NCI-H748 (cell line): ENCODE measurements at regions not wholly inside any gene's neighbourhood (a gene's known extent, or its start where the extent isn't known, plus 50 kb on each side); places are given as distances from the start of the nearest gene placed in this dataset.
"Not testable (repeated sequence)": the region's sequence is repeated elsewhere in the genome, so short reads cannot be mapped to it uniquely, and the experiment has no call there.

Experiments used
- DNase-seq: peaks from one replicate; lab custom pipeline; 2025; ENCODE audit not compliant: unreplicated experiment; lab: John Stamatoyannopoulos, UW

GRCh38 chrX:13387666-13388494 is 68.0 kb upstream of the ATXN3L start:
- no peak for DNase-seq

GRCh38 chrX:13386636-13387035 is 66.8 kb upstream of the ATXN3L start:
- no peak for DNase-seq

- DNase-seq = no peak
Measured at GRCh38 chrX:13386092-13386491, 66.2 kb upstream of the ATXN3L start.

- no peak for DNase-seq
Measured at GRCh38 chrX:13383907-13384306, 64.1 kb upstream of the ATXN3L start.

- DNase-seq = no peak
Measured at GRCh38 chrX:13381514-13381913, 61.7 kb upstream of the ATXN3L start.

GRCh38 chrX:13380211-13380610 is 60.4 kb upstream of the ATXN3L start:
- no peak for DNase-seq

GRCh38 chrX:13378562-13379518 is 59.0 kb upstream of the ATXN3L start:
- DNase-seq = not testable (repeated sequence)

GRCh38 chrX:13377550-13377934 is 57.7 kb upstream of the ATXN3L start:
- DNase-seq = no peak

- DNase-seq = peak; percentile 73
Measured at GRCh38 chrX:13376857-13377549, 57.1 kb upstream of the ATXN3L start.

GRCh38 chrX:13375596-13375995 is 55.7 kb upstream of the ATXN3L start:
- DNase-seq = not testable (repeated sequence)

- DNase-seq = no peak
Measured at GRCh38 chrX:13374364-13374763, 54.5 kb upstream of the ATXN3L start.

GRCh38 chrX:13373431-13374187 is 53.8 kb upstream of the ATXN3L start:
- DNase-seq = no peak

- no peak for DNase-seq
Measured at GRCh38 chrX:13373027-13373426, 53.2 kb upstream of the ATXN3L start.

GRCh38 chrX:13372203-13372980 is 52.5 kb upstream of the ATXN3L start:
- no peak for DNase-seq

- DNase-seq = no peak
Measured at GRCh38 chrX:13371186-13371585, 51.3 kb upstream of the ATXN3L start.

GRCh38 chrX:13370713-13371112 is 50.9 kb upstream of the ATXN3L start:
- no peak for DNase-seq
